ENCODE measurements at regions not wholly inside any gene's neighbourhood (a gene's known extent, or its start where the extent isn't known, plus 50 kb on each side); places are given as distances from the start of the nearest gene placed in this dataset.

DNA sequence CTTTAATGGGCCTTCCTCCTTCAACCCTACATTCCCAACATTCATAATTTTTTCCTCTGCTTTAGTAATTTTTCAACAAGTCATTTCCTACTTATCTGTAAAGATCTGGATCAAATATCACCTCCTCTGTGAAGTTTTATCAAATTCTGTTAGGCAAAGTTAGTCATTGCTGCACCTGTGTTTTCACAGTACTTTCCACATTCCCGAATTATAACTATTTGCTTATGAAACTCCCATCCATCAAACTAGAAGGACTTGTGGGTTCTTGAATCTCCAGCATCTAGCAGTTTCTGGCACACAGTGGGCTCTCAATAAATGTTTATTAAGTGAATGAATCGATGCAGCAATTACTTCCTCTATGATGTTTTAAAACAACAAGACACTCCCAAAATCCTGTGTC, 257.6 kb downstream of the HDGFL1 start:
- Histone ChIP-seq H3K36me3 (ENCODE audit: control insufficient read depth in 2 of 2, insufficient read depth in 1 of 2, low read length in 2 of 2) (no peaks in the 10 kb centered on the region), H3K4me3 (ENCODE audit: low read depth, low read length) (no peak overlapping the region), H3K4me1 (ENCODE audit: control insufficient read depth, insufficient read depth, low read length) (peaks cover 16% of the 10 kb centered on the region), H3K9me3 (ENCODE audit: control insufficient read depth, insufficient read depth, low read depth, low read length) (no peaks in the 10 kb centered on the region), H3K27ac (ENCODE audit: extremely low read depth, low read depth, low read length) (no peak overlapping the region)
- ChIA-PET CTCF (interaction anchor here (0.6 to 2.6 kb wide), 3 partner anchors 80 to 623 kb away, joined by 3 to 10 read pairs (median 3); no protein-coding TSS in a partner anchor), POLR2A (interaction anchor here (2.1 kb wide), 1 partner anchor 1233 kb away, joined by 13 read pairs; the partner anchor contains the start of gene SOX4)
- TF ChIP-seq ZNF48 (tag by site-specific recombination; IDR thresholded peaks at IDR 0.05) = no peak
- TF ChIP-seq ZNF791 (tag by site-specific recombination; IDR thresholded peaks at IDR 0.05) = no peak
- TF ChIP-seq ZNF292 (tag by site-specific recombination; IDR thresholded peaks at IDR 0.05; ENCODE audit: borderline replicate concordance, low read depth) = no peak
- no peak for TF ChIP-seq KLF8 (tag by site-specific recombination; IDR thresholded peaks at IDR 0.05)
- no peak for TF ChIP-seq ZNF24 (tag by site-specific recombination; IDR thresholded peaks at IDR 0.05)
- TF ChIP-seq, protein P1, sequence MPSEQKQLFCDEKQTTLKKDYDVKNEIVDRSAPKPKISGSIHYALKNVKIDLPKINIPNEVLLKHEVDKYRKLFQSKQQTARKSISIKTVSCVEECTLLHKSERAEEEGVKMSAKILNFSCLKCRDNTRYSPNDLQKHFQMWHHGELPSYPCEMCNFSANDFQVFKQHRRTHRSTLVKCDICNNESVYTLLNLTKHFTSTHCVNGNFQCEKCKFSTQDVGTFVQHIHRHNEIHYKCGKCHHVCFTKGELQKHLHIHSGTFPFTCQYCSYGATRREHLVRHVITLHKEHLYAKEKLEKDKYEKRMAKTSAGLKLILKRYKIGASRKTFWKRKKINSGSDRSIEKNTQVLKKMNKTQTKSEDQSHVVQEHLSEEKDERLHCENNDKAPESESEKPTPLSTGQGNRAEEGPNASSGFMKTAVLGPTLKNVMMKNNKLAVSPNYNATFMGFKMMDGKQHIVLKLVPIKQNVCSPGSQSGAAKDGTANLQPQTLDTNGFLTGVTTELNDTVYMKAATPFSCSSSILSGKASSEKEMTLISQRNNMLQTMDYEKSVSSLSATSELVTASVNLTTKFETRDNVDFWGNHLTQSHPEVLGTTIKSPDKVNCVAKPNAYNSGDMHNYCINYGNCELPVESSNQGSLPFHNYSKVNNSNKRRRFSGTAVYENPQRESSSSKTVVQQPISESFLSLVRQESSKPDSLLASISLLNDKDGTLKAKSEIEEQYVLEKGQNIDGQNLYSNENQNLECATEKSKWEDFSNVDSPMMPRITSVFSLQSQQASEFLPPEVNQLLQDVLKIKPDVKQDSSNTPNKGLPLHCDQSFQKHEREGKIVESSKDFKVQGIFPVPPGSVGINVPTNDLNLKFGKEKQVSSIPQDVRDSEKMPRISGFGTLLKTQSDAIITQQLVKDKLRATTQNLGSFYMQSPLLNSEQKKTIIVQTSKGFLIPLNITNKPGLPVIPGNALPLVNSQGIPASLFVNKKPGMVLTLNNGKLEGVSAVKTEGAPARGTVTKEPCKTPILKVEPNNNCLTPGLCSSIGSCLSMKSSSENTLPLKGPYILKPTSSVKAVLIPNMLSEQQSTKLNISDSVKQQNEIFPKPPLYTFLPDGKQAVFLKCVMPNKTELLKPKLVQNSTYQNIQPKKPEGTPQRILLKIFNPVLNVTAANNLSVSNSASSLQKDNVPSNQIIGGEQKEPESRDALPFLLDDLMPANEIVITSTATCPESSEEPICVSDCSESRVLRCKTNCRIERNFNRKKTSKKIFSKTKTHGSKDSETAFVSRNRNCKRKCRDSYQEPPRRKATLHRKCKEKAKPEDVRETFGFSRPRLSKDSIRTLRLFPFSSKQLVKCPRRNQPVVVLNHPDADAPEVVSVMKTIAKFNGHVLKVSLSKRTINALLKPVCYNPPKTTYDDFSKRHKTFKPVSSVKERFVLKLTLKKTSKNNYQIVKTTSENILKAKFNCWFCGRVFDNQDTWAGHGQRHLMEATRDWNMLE (tag by site-specific recombination; conservative IDR thresholded peaks at IDR 0.05; ENCODE audit: low read depth) = no peak
- TF ChIP-seq, protein P2, sequence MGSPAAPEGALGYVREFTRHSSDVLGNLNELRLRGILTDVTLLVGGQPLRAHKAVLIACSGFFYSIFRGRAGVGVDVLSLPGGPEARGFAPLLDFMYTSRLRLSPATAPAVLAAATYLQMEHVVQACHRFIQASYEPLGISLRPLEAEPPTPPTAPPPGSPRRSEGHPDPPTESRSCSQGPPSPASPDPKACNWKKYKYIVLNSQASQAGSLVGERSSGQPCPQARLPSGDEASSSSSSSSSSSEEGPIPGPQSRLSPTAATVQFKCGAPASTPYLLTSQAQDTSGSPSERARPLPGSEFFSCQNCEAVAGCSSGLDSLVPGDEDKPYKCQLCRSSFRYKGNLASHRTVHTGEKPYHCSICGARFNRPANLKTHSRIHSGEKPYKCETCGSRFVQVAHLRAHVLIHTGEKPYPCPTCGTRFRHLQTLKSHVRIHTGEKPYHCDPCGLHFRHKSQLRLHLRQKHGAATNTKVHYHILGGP (tag by site-specific recombination; IDR thresholded peaks at IDR 0.05) = no peak
- TF ChIP-seq SCRT2 (tag by site-specific recombination; IDR thresholded peaks at IDR 0.05) = no peak
- TF ChIP-seq PRDM1 (tag by site-specific recombination; IDR thresholded peaks at IDR 0.05) = no peak
- TF ChIP-seq ZNF768 (tag by site-specific recombination; IDR thresholded peaks at IDR 0.05) = no peak
- TF ChIP-seq ZNF610 (tag by site-specific recombination; IDR thresholded peaks at IDR 0.05; ENCODE audit: borderline replicate concordance) = no peak
- no peak for TF ChIP-seq ZNF138 (tag by site-specific recombination; IDR thresholded peaks at IDR 0.05; ENCODE audit: borderline replicate concordance)
- TF ChIP-seq, protein P3, sequence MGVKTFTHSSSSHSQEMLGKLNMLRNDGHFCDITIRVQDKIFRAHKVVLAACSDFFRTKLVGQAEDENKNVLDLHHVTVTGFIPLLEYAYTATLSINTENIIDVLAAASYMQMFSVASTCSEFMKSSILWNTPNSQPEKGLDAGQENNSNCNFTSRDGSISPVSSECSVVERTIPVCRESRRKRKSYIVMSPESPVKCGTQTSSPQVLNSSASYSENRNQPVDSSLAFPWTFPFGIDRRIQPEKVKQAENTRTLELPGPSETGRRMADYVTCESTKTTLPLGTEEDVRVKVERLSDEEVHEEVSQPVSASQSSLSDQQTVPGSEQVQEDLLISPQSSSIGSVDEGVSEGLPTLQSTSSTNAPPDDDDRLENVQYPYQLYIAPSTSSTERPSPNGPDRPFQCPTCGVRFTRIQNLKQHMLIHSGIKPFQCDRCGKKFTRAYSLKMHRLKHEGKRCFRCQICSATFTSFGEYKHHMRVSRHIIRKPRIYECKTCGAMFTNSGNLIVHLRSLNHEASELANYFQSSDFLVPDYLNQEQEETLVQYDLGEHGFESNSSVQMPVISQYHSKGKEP (tag by site-specific recombination; IDR thresholded peaks at IDR 0.05) = no peak

DNA sequence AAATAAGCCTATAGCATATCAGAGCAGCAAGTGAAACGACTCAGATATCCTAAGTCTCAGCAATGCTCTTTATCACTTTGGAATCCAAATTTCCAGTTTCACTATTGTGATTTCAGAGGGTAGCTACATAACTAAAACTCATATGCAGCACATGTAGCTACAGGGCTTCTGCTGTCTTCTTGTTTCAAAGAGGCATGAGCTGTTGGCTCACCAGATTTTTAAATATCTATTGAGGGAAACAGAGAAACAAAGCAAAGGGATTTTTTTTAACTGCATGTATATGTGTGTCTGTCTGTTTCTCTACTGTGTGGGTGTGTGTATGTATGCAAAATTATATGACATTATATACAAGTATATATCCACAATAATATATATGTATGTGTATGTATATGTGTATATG, 258.4 kb downstream of the HDGFL1 start:
- Histone ChIP-seq H3K9me3 (ENCODE audit: control insufficient read depth, insufficient read depth, low read depth, low read length) (no peaks in the 10 kb centered on the region), H3K27ac (ENCODE audit: extremely low read depth, low read depth, low read length) (peak overlapping the region; percentile 51; the same call in 1 of the 2 replicates), H3K4me3 (ENCODE audit: low read depth, low read length) (no peak overlapping the region), H3K36me3 (ENCODE audit: control insufficient read depth in 2 of 2, insufficient read depth in 1 of 2, low read length in 2 of 2) (no peaks in the 10 kb centered on the region), H3K4me1 (ENCODE audit: control insufficient read depth, insufficient read depth, low read length) (peaks cover 16% of the 10 kb centered on the region)
- TF ChIP-seq ZNF114 (tag by site-specific recombination; IDR thresholded peaks at IDR 0.05) (no peak), SCRT2 (tag by site-specific recombination; IDR thresholded peaks at IDR 0.05) (no peak), ZNF169 (tag by site-specific recombination; IDR thresholded peaks at IDR 0.05) (no peak), ZNF660 (tag by site-specific recombination; IDR thresholded peaks at IDR 0.05) (no peak), ZNF221 (tag by site-specific recombination; IDR thresholded peaks at IDR 0.05; ENCODE audit: borderline replicate concordance) (no peak), MZF1 (tag by site-specific recombination; IDR thresholded peaks at IDR 0.05; ENCODE audit: borderline replicate concordance) (no peak), ZNF521 (tag by site-specific recombination; IDR thresholded peaks at IDR 0.05) (no peak), ZNF776 (tag by site-specific recombination; IDR thresholded peaks at IDR 0.05; ENCODE audit: borderline replicate concordance) (no peak), ZNF610 (tag by site-specific recombination; IDR thresholded peaks at IDR 0.05; ENCODE audit: borderline replicate concordance) (no peak), ZNF473 (tag by site-specific recombination; IDR thresholded peaks at IDR 0.05) (no peak), SP2 (tag by site-specific recombination; IDR thresholded peaks at IDR 0.05) (no peak), ZNF571 (tag by site-specific recombination; IDR thresholded peaks at IDR 0.05) (no peak), ZNF248 (tag by site-specific recombination; IDR thresholded peaks at IDR 0.05) (no peak), ZNF560 (tag by site-specific recombination; IDR thresholded peaks at IDR 0.05; ENCODE audit: borderline replicate concordance) (no peak), OSR2 (tag by site-specific recombination; IDR thresholded peaks at IDR 0.05) (no peak)
- POLR2A ChIA-PET = interaction anchor here (1.0 to 2.1 kb wide), 2 partner anchors 881 to 1234 kb away, joined by 6 to 13 read pairs; partner anchors contain the start of gene SOX4
- CTCF ChIA-PET = interaction anchor here (0.6 to 2.6 kb wide), 8 partner anchors 58 to 1127 kb away, joined by 3 to 10 read pairs (median 3); no protein-coding TSS in a partner anchor
